Type B pancreatic cell (in vitro differentiated cells): ENCODE measurements at regions not wholly inside any gene's neighbourhood (a gene's known extent, or its start where the extent isn't known, plus 50 kb on each side); places are given as distances from the start of the nearest gene placed in this dataset.

Source experiments
- DNase-seq: peaks from one replicate; pipeline ENCODE4 v3.0.0; 2021; ENCODE audit warnings: mixed read lengths; ENCODE audit not compliant: unreplicated experiment; ENCODE audit errors: extremely low spot score
- H3K27ac Mint-ChIP-seq: 2 replicates; pipeline ENCODE4 v1.8.0; 2021; ENCODE audit warnings: mild to moderate bottlenecking, mixed read lengths
- H3K27me3 Mint-ChIP-seq: 2 replicates; pipeline ENCODE4 v1.8.0; 2021; ENCODE audit warnings: mixed read lengths
- H3K36me3 Mint-ChIP-seq: 2 replicates; pipeline ENCODE4 v1.8.0; 2021; ENCODE audit warnings: mixed read lengths
- H3K4me1 Mint-ChIP-seq: one replicate; pipeline ENCODE4 v1.8.0; 2021; ENCODE audit warnings: mixed read lengths; ENCODE audit not compliant: unreplicated experiment
- H3K4me3 Mint-ChIP-seq: 2 replicates; pipeline ENCODE4 v1.8.0; 2021; ENCODE audit warnings: mild to moderate bottlenecking, mixed read lengths
- H3K9me3 Mint-ChIP-seq: 2 replicates; pipeline ENCODE4 v1.8.0; 2021; ENCODE audit warnings: mixed read lengths
- CTCF ChIP-seq: fragments of 200-600 bp; sonication (generic); conservative IDR thresholded peaks from 2 replicates; pipeline ENCODE4 v1.5.0; 2021; ENCODE audit warnings: antibody characterized with exemption, mild to moderate bottlenecking

DNA sequence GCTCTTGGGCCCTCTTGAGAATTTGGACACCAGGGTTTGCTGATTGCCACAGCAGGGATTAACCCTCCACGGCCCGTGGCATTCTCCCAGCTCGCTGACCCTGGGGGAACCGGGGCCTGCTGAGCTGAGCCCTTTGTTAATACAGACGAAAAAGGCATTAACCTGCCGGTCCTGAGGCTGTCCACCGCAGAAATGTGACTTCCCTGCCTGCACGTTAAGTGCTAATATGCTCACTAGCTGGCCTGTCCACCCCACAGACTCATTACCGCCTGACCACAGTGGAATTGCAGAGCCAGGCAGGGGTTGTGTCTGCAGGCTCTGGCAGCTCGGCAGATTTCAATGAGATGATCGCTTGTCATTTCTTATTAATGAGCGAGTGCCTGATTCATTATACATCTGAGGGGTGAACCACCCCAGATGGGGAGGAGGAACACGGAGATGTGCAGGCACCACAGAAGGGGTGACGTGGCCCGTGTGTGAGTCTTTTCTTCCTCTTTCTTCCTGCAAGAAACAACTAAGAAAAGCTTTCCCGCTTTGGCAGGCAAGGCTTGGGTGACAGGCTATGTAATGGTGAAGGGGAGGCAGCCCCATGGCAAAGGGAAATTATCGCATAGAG is 126.0 kb downstream of the GLI2 start:
- no peak for DNase-seq
- TF ChIP-seq CTCF: no peak
- H3K27me3 Mint-ChIP-seq: peaks cover 14% of the 10 kb centered on the region
- H3K9me3 Mint-ChIP-seq: no peaks in the 10 kb centered on the region
- H3K36me3 Mint-ChIP-seq: no peaks in the 10 kb centered on the region
- H3K4me3 Mint-ChIP-seq: no peak overlapping the region
- no peak overlapping the region for H3K27ac Mint-ChIP-seq
- H3K4me1 Mint-ChIP-seq: peaks cover 53% of the 10 kb centered on the region

DNA sequence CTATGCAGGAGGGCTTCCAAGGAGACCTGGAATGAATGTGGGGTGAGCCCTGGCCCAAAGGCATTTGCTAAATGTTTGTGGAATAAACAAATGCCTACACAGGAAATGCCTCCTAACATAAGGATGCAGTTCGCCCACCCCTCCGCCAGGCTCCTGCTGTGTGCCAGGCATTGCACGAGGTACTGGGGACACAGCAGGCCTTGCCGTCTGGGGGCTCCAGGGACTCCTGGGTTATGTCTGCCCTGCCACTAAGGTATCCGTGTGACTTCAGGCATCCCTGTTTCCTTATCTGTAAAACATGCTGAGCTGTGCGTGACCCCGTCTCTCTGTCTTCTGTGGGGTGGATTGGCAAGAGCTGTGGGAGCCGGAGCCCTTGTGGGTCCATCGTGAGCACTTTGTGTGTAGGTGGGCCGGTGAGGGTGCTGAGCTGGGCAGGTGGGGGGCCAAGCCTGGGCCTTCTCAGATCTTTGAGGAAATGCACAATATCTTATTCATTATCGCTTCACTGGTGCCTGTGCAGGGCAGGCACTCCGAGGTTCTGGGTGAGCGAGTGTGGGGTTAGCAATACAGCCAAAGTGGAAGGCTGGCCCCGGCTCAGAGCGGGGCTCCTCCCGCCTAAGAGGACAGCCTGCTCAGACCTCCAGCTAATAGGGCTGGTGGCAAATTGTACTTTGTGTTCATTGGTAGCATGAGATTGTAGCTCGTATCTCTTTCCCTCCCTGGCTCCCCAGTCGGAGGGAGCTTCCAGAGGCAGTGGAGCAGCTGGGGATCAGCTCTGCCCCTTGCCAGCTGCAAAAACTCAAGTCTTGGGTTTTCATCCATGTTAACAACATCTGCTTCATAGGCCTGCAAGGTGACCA is 126.8 kb downstream of the GLI2 start:
- H3K27me3 Mint-ChIP-seq: peaks cover 15% of the 10 kb centered on the region
- no peaks in the 10 kb centered on the region for H3K36me3 Mint-ChIP-seq
- H3K9me3 Mint-ChIP-seq: no peaks in the 10 kb centered on the region
- H3K4me1 Mint-ChIP-seq: peaks cover 52% of the 10 kb centered on the region
- H3K4me3 Mint-ChIP-seq: no peak overlapping the region
- no peak for DNase-seq
- no peak for TF ChIP-seq CTCF
- no peak overlapping the region for H3K27ac Mint-ChIP-seq

DNA sequence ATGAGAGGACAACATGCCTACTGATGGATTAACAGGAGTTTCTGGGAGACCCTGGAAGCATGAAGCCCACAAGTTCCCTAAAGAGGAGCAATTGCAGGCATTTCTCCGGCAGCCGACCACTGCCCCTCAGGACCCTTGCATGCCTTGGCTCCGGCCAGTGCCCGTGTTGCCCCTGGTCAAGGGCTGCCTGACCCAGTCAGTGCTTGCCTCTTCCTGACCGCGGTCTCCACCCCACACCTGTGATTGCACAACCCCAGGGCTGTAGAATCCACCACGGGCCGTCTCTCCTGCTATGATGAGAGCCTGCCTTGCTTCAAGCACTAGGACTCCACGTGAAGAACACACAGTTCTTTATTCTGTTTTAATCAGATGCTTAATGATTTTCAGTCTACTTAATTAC is 127.5 kb downstream of the GLI2 start:
- no peaks in the 10 kb centered on the region for H3K9me3 Mint-ChIP-seq
- H3K27me3 Mint-ChIP-seq: peaks cover 18% of the 10 kb centered on the region
- no peak overlapping the region for H3K27ac Mint-ChIP-seq
- TF ChIP-seq CTCF: no peak
- no peak overlapping the region for H3K4me3 Mint-ChIP-seq
- DNase-seq: no peak
- no peaks in the 10 kb centered on the region for H3K36me3 Mint-ChIP-seq
- peaks cover 55% of the 10 kb centered on the region for H3K4me1 Mint-ChIP-seq

GRCh38 chr2:120863661-120864320 is 128.1 kb downstream of the GLI2 start:
- H3K36me3 Mint-ChIP-seq: no peaks in the 10 kb centered on the region
- TF ChIP-seq CTCF: no peak
- no peak for DNase-seq
- peaks cover 55% of the 10 kb centered on the region for H3K4me1 Mint-ChIP-seq
- H3K27ac Mint-ChIP-seq: peak overlapping the region; percentile 71
- H3K9me3 Mint-ChIP-seq: no peaks in the 10 kb centered on the region
- peaks cover 23% of the 10 kb centered on the region for H3K27me3 Mint-ChIP-seq
- H3K4me3 Mint-ChIP-seq: no peak overlapping the region

DNA sequence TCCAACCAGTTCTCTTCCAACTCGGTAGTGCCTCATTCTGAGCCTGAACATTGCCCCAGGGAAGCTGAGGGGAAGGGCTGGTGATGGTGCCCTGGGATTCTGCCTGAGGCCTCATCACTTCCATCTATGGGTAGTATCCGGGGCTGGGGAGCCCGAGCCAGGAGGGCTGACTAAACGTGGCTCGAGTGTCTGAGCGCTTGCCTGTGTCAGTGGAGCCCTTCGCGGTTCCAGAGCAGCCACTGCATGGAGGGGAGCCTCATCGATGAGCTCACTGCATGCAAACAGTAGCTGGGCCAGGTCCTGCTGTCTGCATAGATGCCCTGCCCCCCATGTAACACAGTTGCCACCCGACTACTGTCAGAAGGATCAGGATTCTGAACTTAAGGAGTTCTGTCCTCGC is 129.3 kb downstream of the GLI2 start:
- H3K4me3 Mint-ChIP-seq: no peak overlapping the region
- TF ChIP-seq CTCF: no peak
- no peak for DNase-seq
- H3K36me3 Mint-ChIP-seq: no peaks in the 10 kb centered on the region
- H3K4me1 Mint-ChIP-seq: peaks cover 62% of the 10 kb centered on the region
- no peaks in the 10 kb centered on the region for H3K9me3 Mint-ChIP-seq
- H3K27me3 Mint-ChIP-seq: peaks cover 28% of the 10 kb centered on the region
- no peak overlapping the region for H3K27ac Mint-ChIP-seq
